ENCODE measurements at regions not wholly inside any gene's neighbourhood (a gene's known extent, or its start where the extent isn't known, plus 50 kb on each side); places are given as distances from the start of the nearest gene placed in this dataset.

DNA sequence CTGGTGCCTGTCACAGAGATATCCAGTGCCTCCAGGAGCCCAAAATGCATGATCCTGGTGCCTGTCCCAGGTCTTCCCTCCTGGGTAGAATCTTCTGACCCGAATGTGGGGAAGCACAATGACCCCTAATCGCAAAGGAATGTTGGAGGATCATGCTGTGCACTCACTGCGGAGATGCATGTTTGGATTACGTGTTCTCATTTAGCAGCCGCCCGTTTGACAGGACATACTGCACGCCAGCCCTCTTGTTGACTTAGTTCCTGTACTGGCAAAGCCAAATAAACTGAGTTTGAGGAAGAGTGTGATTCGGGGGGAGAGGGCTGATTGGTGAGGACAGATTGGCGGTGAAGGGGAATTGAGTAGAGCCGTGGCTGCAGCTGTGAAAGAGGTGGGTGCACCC lies 85.9 kb upstream of the SIM2 start:
- H3K36me3 ChIP-seq (replicated peaks in 1 of 2; ENCODE audit: control insufficient read depth in 1 of 2, insufficient read depth in 2 of 2, low read length in 1 of 2), result no peaks in the 10 kb centered on the region
- ChIA-PET POLR2A (no interaction called here), CTCF (no interaction called here)
- no peak overlapping the region for H3K9ac ChIP-seq
- peaks cover 55% of the 10 kb centered on the region for H3K27me3 ChIP-seq (ENCODE audit: insufficient read depth)
- DNase-seq, result no peak
- H4K20me1 ChIP-seq (ENCODE audit: insufficient read depth), result no peaks in the 10 kb centered on the region
- H3K9me3 ChIP-seq, result no peaks in the 10 kb centered on the region
- H3F3A ChIP-seq (replicated peaks; ENCODE audit: insufficient read depth), result no peaks in the 10 kb centered on the region
- no peaks in the 10 kb centered on the region for H3K4me1 ChIP-seq (ENCODE audit: control insufficient read depth in 1 of 2, insufficient read depth in 2 of 2, low read depth in 1 of 2, low read length in 1 of 2)
- H3K4me3 ChIP-seq (ENCODE audit: low read depth in 2 of 2, low read length in 1 of 2), result no peak overlapping the region
- TF ChIP-seq NRF1 (IDR thresholded peaks at IDR 0.05; ENCODE audit: low read depth, low read length) (no peak), TAF1 (IDR thresholded peaks at IDR 0.05; ENCODE audit: borderline replicate concordance, low read depth, low read length) (no peak), CHD2 (IDR thresholded peaks at IDR 0.05; ENCODE audit: low read length, partially characterized antibody) (no peak), FOXM1 (IDR thresholded peaks at IDR 0.05; ENCODE audit: low read depth) (no peak), USF2 (IDR thresholded peaks at IDR 0.05; ENCODE audit: borderline replicate concordance, low read depth, low read length) (no peak), TEAD4 (IDR thresholded peaks at IDR 0.05; ENCODE audit: borderline replicate concordance, insufficient read depth) (no peak), YY1 (IDR thresholded peaks at IDR 0.05; ENCODE audit: low read depth) (no peak), SMC3 (IDR thresholded peaks at IDR 0.05; ENCODE audit: low read depth, low read length) (no peak), PBX3 (IDR thresholded peaks at IDR 0.05) (no peak), SIN3A (IDR thresholded peaks at IDR 0.05; ENCODE audit: borderline replicate concordance, low read depth, low read length) (no peak), ELF1 (IDR thresholded peaks at IDR 0.05) (no peak), GATA2 (CRISPR knock-in tag; IDR thresholded peaks at IDR 0.05) (no peak)
- TF ChIP-seq, protein P1, sequence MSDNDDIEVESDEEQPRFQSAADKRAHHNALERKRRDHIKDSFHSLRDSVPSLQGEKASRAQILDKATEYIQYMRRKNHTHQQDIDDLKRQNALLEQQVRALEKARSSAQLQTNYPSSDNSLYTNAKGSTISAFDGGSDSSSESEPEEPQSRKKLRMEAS (IDR thresholded peaks at IDR 0.05; ENCODE audit: low read depth), result no peak
- TF ChIP-seq, protein P2, sequence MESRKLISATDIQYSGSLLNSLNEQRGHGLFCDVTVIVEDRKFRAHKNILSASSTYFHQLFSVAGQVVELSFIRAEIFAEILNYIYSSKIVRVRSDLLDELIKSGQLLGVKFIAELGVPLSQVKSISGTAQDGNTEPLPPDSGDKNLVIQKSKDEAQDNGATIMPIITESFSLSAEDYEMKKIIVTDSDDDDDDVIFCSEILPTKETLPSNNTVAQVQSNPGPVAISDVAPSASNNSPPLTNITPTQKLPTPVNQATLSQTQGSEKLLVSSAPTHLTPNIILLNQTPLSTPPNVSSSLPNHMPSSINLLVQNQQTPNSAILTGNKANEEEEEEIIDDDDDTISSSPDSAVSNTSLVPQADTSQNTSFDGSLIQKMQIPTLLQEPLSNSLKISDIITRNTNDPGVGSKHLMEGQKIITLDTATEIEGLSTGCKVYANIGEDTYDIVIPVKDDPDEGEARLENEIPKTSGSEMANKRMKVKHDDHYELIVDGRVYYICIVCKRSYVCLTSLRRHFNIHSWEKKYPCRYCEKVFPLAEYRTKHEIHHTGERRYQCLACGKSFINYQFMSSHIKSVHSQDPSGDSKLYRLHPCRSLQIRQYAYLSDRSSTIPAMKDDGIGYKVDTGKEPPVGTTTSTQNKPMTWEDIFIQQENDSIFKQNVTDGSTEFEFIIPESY (IDR thresholded peaks at IDR 0.05; ENCODE audit: borderline replicate concordance, low read depth), result no peak
- H3K4me2 ChIP-seq, result no peak overlapping the region
- no peaks in the 10 kb centered on the region for H3K79me2 ChIP-seq (ENCODE audit: insufficient read depth)
- 12% methylated on average over 10 of the region's 10 CpGs for WGBS (ENCODE audit: low lambda C conversion rate)
- H3K9me2 ChIP-seq, result no peaks in the 10 kb centered on the region
- H3K27ac ChIP-seq (ENCODE audit: low read depth in 2 of 2, low read length in 1 of 2), result no peak overlapping the region
- H2AFZ ChIP-seq (ENCODE audit: low read depth), result no peak overlapping the region

DNA sequence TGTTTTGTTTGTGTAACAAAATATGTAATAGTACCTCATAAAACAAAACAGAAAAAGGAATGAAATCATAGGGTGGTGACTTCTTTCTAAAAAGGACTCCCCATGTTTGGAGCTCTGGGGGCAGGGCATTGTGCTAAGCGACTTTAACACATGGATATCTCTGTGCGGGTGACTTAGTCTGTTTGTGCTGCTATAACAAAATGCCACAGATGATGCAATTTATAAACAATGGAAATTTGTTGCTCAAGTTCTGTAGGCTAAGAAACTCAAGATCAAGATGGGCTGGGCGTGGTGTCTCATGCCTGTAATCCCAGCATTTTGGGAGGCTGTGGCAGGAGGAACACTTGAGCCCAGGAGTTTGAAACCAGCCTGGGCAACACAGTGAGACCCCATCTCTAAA lies 85.4 kb upstream of the SIM2 start:
- H3K27ac ChIP-seq (ENCODE audit: low read depth in 2 of 2, low read length in 1 of 2), result no peak overlapping the region
- DNase-seq, result no peak
- no peak overlapping the region for H3K4me3 ChIP-seq (ENCODE audit: low read depth in 2 of 2, low read length in 1 of 2)
- POLR2A ChIA-PET, result interaction anchor here (0.5 kb wide), 1 partner anchor 376 kb away, joined by 3 read pairs; no protein-coding TSS in a partner anchor
- H3K36me3 ChIP-seq (replicated peaks in 1 of 2; ENCODE audit: control insufficient read depth in 1 of 2, insufficient read depth in 2 of 2, low read length in 1 of 2), result no peaks in the 10 kb centered on the region
- no peak overlapping the region for H2AFZ ChIP-seq (ENCODE audit: low read depth)
- H3K79me2 ChIP-seq (ENCODE audit: insufficient read depth), result no peaks in the 10 kb centered on the region
- H3K4me1 ChIP-seq (ENCODE audit: control insufficient read depth in 1 of 2, insufficient read depth in 2 of 2, low read depth in 1 of 2, low read length in 1 of 2), result no peaks in the 10 kb centered on the region
- WGBS (ENCODE audit: low lambda C conversion rate), result 50% methylated on average over 3 of the region's 3 CpGs
- no peak overlapping the region for H3K9ac ChIP-seq
- CTCF ChIA-PET, result interaction anchor here (0.8 to 0.9 kb wide), 2 partner anchors 17 to 36 kb away, joined by 3 to 5 read pairs; no protein-coding TSS in a partner anchor
- peaks cover 55% of the 10 kb centered on the region for H3K27me3 ChIP-seq (ENCODE audit: insufficient read depth)
- no peaks in the 10 kb centered on the region for H3F3A ChIP-seq (replicated peaks; ENCODE audit: insufficient read depth)
- no peaks in the 10 kb centered on the region for H3K9me3 ChIP-seq
- no peak overlapping the region for H3K4me2 ChIP-seq
- H3K9me2 ChIP-seq, result no peaks in the 10 kb centered on the region
- no peaks in the 10 kb centered on the region for H4K20me1 ChIP-seq (ENCODE audit: insufficient read depth)
- TF ChIP-seq, protein P3, sequence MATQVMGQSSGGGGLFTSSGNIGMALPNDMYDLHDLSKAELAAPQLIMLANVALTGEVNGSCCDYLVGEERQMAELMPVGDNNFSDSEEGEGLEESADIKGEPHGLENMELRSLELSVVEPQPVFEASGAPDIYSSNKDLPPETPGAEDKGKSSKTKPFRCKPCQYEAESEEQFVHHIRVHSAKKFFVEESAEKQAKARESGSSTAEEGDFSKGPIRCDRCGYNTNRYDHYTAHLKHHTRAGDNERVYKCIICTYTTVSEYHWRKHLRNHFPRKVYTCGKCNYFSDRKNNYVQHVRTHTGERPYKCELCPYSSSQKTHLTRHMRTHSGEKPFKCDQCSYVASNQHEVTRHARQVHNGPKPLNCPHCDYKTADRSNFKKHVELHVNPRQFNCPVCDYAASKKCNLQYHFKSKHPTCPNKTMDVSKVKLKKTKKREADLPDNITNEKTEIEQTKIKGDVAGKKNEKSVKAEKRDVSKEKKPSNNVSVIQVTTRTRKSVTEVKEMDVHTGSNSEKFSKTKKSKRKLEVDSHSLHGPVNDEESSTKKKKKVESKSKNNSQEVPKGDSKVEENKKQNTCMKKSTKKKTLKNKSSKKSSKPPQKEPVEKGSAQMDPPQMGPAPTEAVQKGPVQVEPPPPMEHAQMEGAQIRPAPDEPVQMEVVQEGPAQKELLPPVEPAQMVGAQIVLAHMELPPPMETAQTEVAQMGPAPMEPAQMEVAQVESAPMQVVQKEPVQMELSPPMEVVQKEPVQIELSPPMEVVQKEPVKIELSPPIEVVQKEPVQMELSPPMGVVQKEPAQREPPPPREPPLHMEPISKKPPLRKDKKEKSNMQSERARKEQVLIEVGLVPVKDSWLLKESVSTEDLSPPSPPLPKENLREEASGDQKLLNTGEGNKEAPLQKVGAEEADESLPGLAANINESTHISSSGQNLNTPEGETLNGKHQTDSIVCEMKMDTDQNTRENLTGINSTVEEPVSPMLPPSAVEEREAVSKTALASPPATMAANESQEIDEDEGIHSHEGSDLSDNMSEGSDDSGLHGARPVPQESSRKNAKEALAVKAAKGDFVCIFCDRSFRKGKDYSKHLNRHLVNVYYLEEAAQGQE (IDR thresholded peaks at IDR 0.05; ENCODE audit: low read depth, low read length), result no peak
- TF ChIP-seq EP300 (IDR thresholded peaks at IDR 0.05; ENCODE audit: borderline replicate concordance in 1 of 2, low read depth in 1 of 2, low read length in 1 of 2) (no peak), NFIC (IDR thresholded peaks at IDR 0.05; ENCODE audit: borderline replicate concordance) (no peak), RAD21 (IDR thresholded peaks at IDR 0.05; ENCODE audit: low read length) (no peak), GABPA (IDR thresholded peaks at IDR 0.05; ENCODE audit: low read depth) (no peak), FOXM1 (IDR thresholded peaks at IDR 0.05; ENCODE audit: low read depth) (no peak), TEAD4 (IDR thresholded peaks at IDR 0.05; ENCODE audit: borderline replicate concordance, insufficient read depth) (no peak), POLR2AphosphoS5 (IDR thresholded peaks at IDR 0.05; ENCODE audit: low read depth, low read length) (no peak)
- TF ChIP-seq, protein P4, sequence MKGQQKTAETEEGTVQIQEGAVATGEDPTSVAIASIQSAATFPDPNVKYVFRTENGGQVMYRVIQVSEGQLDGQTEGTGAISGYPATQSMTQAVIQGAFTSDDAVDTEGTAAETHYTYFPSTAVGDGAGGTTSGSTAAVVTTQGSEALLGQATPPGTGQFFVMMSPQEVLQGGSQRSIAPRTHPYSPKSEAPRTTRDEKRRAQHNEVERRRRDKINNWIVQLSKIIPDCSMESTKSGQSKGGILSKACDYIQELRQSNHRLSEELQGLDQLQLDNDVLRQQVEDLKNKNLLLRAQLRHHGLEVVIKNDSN (IDR thresholded peaks at IDR 0.05; ENCODE audit: borderline replicate concordance, low read depth), result no peak
